ENCODE measurements at regions not wholly inside any gene's neighbourhood (a gene's known extent, or its start where the extent isn't known, plus 50 kb on each side); places are given as distances from the start of the nearest gene placed in this dataset.
"Not testable (repeated sequence)": the region's sequence is repeated elsewhere in the genome, so short reads cannot be mapped to it uniquely, and the experiment has no call there.

DNA sequence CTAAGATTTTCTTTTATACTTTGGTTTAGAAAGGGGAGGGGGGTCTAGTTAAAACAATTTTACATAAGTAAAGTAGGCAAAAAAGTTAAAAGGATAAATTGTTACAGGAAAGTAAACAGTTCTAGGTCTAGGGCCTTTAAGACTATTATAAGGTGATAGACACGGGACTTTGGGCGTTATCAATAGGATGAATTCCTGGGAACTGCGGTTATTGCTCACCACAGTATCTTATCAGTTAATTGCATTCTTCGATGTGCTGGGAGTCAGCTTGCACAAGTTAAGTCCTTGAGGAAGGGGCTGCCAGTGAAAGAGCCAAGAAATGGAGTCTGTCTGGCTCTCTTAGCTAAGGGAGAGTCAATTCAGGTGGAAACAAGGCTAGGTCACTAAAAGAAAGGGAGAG is 163.8 kb upstream of the FRG2C start:
- not testable (repeated sequence) for H2AFZ ChIP-seq (ENCODE audit: low read depth); H3K4me3 ChIP-seq (IDR thresholded peaks at IDR 0.05; ENCODE audit: insufficient read depth, low read depth, low read length); H3K4me2 ChIP-seq; H3K79me2 ChIP-seq (ENCODE audit: insufficient read depth, low read depth); H3K4me1 ChIP-seq (ENCODE audit: low read depth, poor library complexity, severe bottlenecking); H3K27me3 ChIP-seq (ENCODE audit: insufficient read depth, low read depth); H3K36me3 ChIP-seq (ENCODE audit: insufficient read depth); H3K9ac ChIP-seq; H4K20me1 ChIP-seq (ENCODE audit: insufficient read depth); H3K27ac ChIP-seq

DNA sequence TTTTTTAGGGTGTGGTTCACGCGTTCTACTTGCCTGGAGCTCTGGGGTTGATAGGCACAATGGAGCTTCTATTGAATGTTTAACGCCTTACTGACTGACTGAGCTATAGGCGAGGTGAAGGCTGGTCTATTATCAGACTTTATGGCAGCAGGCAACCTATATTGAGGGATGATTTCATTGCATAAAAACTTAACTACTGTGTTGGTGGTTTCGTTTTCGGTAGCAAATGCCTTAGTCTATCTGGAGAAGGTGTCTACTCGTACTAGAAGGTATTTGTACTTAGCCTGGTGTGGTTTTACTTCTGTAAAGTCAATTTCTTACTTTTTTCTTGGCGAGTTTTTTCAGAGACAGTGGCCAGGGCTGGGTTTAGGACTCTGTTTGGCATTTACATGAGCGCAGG is 162.0 kb upstream of the FRG2C start:
- H3K4me3 ChIP-seq (IDR thresholded peaks at IDR 0.05; ENCODE audit: insufficient read depth, low read depth, low read length); H3K79me2 ChIP-seq (ENCODE audit: insufficient read depth, low read depth); H3K36me3 ChIP-seq (ENCODE audit: insufficient read depth); H3K4me1 ChIP-seq (ENCODE audit: low read depth, poor library complexity, severe bottlenecking); H3K27me3 ChIP-seq (ENCODE audit: insufficient read depth, low read depth); H2AFZ ChIP-seq (ENCODE audit: low read depth); H4K20me1 ChIP-seq (ENCODE audit: insufficient read depth): not testable (repeated sequence)
- Histone ChIP-seq H3K9ac (peak overlapping the region; percentile 79), H3K4me2 (peak overlapping the region; percentile 36; the same call in 1 of the 2 replicates), H3K27ac (peak overlapping the region; percentile 97)

DNA sequence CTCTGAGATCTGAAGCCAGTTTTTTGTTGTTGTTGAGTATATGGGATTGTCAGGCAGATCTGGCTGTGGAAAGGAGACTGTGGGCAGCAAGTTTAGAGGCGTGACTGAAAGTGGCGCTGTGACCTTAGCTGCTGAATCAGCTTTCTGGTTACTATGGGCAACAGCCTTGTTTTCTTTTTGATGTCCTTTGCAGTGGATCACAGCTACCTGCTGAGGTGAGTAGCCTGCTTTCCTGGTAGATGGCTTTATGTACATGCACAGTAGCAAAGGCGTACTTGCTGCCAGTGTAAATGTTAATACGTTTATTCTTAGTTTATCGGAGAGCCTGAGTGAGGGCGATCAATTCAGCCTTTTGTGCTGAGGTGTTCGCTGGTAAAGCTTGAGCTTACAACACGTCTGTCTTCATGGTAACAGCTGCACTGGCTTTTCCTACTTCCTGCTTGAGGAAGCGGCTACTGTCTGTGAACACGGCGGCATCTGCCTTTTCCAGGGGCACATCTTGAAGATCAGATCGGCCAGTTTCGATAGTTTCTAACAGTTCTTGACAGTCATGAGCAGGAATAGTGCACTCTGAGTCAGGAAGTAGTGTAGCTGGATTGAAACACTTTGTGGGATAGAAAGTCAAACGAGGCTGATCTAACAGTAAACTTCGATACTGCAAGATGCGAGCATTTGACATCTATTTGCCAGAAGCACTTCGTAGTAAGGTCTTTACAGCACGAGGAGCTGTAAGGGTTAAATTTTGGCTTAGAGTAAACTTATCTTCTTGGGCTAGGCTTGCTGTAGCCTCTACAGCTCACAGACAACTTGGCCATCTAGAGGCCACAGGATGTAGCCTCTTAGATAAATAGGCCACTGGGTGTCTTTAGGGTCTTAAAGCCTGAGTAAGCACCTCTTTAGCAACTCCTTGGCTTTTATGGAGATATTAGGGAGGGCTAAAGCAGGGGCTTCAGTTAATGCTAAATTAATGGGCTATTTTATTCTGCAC is 161.1 kb upstream of the FRG2C start:
- Histone ChIP-seq H3K4me2 (peak overlapping the region; percentile 36; the same call in 1 of the 2 replicates), H3K27ac (peak overlapping the region; percentile 97), H3K9ac (peak overlapping the region; percentile 79)
- H3K36me3 ChIP-seq (ENCODE audit: insufficient read depth); H3K79me2 ChIP-seq (ENCODE audit: insufficient read depth, low read depth); H3K4me1 ChIP-seq (ENCODE audit: low read depth, poor library complexity, severe bottlenecking); H2AFZ ChIP-seq (ENCODE audit: low read depth); H3K4me3 ChIP-seq (IDR thresholded peaks at IDR 0.05; ENCODE audit: insufficient read depth, low read depth, low read length); H3K27me3 ChIP-seq (ENCODE audit: insufficient read depth, low read depth); H4K20me1 ChIP-seq (ENCODE audit: insufficient read depth): not testable (repeated sequence)

DNA sequence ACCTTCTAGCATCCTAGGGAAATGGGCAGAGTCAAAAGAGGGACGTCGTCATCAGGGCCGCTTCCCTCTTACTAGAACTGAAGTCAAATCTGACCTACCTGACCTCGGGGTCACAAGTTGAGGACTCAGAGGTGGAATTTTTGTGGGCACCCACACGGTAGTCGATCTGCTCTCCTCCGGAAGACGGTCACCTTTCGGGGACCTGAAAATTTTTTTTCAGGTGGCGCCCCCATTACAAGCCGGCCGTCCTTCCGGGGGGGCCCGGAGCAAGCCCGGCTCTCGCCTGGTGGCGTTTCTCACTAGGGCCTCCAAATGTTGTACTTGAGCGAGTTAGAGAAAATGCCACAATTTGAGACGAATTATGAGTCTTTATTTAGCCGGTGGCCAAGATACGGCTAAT is 157.5 kb upstream of the FRG2C start:
- Histone ChIP-seq H4K20me1 (ENCODE audit: insufficient read depth) (no peaks in the 10 kb centered on the region), H3K4me3 (IDR thresholded peaks at IDR 0.05; ENCODE audit: insufficient read depth, low read depth, low read length) (no peak overlapping the region), H3K9ac (no peak overlapping the region), H3K36me3 (ENCODE audit: insufficient read depth) (no peaks in the 10 kb centered on the region), H3K79me2 (ENCODE audit: insufficient read depth, low read depth) (no peaks in the 10 kb centered on the region), H2AFZ (ENCODE audit: low read depth) (no peak overlapping the region), H3K4me2 (no peak overlapping the region), H3K27me3 (ENCODE audit: insufficient read depth, low read depth) (no peaks in the 10 kb centered on the region), H3K27ac (no peak overlapping the region), H3K4me1 (ENCODE audit: low read depth, poor library complexity, severe bottlenecking) (peaks cover 3% of the 10 kb centered on the region)
- TF ChIP-seq, protein P1, sequence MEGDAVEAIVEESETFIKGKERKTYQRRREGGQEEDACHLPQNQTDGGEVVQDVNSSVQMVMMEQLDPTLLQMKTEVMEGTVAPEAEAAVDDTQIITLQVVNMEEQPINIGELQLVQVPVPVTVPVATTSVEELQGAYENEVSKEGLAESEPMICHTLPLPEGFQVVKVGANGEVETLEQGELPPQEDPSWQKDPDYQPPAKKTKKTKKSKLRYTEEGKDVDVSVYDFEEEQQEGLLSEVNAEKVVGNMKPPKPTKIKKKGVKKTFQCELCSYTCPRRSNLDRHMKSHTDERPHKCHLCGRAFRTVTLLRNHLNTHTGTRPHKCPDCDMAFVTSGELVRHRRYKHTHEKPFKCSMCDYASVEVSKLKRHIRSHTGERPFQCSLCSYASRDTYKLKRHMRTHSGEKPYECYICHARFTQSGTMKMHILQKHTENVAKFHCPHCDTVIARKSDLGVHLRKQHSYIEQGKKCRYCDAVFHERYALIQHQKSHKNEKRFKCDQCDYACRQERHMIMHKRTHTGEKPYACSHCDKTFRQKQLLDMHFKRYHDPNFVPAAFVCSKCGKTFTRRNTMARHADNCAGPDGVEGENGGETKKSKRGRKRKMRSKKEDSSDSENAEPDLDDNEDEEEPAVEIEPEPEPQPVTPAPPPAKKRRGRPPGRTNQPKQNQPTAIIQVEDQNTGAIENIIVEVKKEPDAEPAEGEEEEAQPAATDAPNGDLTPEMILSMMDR (conservative IDR thresholded peaks at IDR 0.05; ENCODE audit: low read depth, low read length) = no peak

DNA sequence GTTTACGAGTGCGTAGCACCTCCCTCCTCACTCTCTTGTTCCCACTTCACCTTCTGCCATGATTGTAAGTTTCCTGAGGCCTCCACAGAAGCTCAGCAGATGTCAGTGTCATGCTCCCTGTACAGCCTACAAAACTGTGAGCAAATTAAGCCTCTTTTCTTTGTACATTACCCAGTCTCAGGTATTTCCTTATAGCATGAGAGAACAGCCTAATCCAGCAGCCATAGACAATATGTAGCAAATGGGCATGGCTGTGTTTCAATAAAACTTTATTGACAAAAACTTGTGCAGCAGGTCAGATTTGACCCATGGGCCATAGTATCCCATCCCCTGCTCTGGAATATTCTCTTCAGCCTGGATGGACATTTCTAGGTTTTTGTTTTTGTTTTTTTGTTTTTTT is 156.2 kb upstream of the FRG2C start:
- H3K9ac ChIP-seq; H3K27ac ChIP-seq; H2AFZ ChIP-seq (ENCODE audit: low read depth); H3K4me2 ChIP-seq; H4K20me1 ChIP-seq (ENCODE audit: insufficient read depth); H3K36me3 ChIP-seq (ENCODE audit: insufficient read depth); H3K4me1 ChIP-seq (ENCODE audit: low read depth, poor library complexity, severe bottlenecking); H3K79me2 ChIP-seq (ENCODE audit: insufficient read depth, low read depth); H3K27me3 ChIP-seq (ENCODE audit: insufficient read depth, low read depth); H3K4me3 ChIP-seq (IDR thresholded peaks at IDR 0.05; ENCODE audit: insufficient read depth, low read depth, low read length): not testable (repeated sequence)

DNA sequence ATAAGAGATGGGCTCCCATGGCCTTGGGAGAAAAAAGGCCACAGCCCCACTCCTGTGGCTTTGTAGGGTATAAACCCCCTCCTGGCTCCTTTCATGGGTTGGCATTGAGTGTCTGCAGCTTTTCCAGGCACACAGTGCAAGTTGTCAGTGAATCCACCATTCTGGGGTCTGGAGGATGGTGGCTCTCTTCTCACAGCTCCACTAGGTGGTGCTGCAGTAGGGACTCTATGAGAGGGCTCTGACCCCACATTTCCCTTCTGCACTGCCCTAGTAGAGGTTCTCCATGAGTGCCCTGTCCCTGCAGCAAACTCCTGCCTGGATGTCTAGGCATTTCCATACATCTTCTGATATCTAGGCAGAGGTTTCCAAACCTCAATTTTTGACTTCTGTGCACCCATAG is 136.5 kb upstream of the FRG2C start:
- H4K20me1 ChIP-seq (ENCODE audit: insufficient read depth); H3K9ac ChIP-seq; H3K4me1 ChIP-seq (ENCODE audit: low read depth, poor library complexity, severe bottlenecking); H3K27ac ChIP-seq; H3K79me2 ChIP-seq (ENCODE audit: insufficient read depth, low read depth); H3K36me3 ChIP-seq (ENCODE audit: insufficient read depth); H3K4me2 ChIP-seq; H3K27me3 ChIP-seq (ENCODE audit: insufficient read depth, low read depth); H3K4me3 ChIP-seq (IDR thresholded peaks at IDR 0.05; ENCODE audit: insufficient read depth, low read depth, low read length); H2AFZ ChIP-seq (ENCODE audit: low read depth): not testable (repeated sequence)

DNA sequence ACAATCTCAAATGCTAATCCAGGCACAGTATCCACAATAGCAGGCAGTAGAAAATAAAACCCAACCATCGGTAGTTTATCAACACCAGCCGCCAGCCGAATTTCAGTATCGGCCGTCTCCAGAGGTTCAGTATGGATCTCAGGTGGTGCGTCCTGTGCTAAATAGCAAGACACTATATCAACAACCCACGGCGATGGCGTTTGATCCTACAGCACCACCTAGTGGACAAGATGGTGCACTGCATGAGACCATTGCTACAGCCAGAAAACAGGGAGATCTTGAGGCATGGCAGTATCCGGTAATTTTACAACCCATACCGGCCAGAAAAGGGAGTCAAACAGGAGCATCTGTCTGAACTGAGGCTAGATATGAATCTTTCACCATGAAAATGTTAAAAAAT is 112.0 kb upstream of the FRG2C start:
- H4K20me1 ChIP-seq (ENCODE audit: insufficient read depth); H3K79me2 ChIP-seq (ENCODE audit: insufficient read depth, low read depth); H3K27ac ChIP-seq; H3K4me1 ChIP-seq (ENCODE audit: low read depth, poor library complexity, severe bottlenecking); H3K9ac ChIP-seq; H3K4me3 ChIP-seq (IDR thresholded peaks at IDR 0.05; ENCODE audit: insufficient read depth, low read depth, low read length); H3K4me2 ChIP-seq; H2AFZ ChIP-seq (ENCODE audit: low read depth); H3K27me3 ChIP-seq (ENCODE audit: insufficient read depth, low read depth); H3K36me3 ChIP-seq (ENCODE audit: insufficient read depth): not testable (repeated sequence)

DNA sequence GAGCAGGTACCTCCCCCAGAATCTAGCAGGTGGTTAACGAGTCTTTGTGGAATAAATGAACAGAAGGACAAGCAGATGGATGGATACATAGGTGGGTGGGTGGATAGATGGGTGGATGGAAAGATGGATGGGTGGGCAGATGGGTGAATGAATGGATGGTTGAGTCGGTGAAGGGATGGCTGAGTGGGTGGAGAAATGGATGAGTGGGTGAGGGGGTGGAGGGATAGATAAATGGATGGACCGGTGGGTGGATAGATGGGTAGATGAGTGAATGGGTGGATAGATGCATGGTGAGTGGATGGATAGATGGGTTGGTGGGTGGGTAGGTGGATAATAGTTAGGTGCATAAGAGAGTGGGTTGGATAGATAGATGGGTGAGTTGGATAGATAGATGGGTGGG is 99.7 kb upstream of the FRG2C start:
- not testable (repeated sequence) for H3K9ac ChIP-seq; H3K4me1 ChIP-seq (ENCODE audit: low read depth, poor library complexity, severe bottlenecking); H3K27ac ChIP-seq; H3K4me3 ChIP-seq (IDR thresholded peaks at IDR 0.05; ENCODE audit: insufficient read depth, low read depth, low read length); H4K20me1 ChIP-seq (ENCODE audit: insufficient read depth); H3K4me2 ChIP-seq; H3K27me3 ChIP-seq (ENCODE audit: insufficient read depth, low read depth); H2AFZ ChIP-seq (ENCODE audit: low read depth); H3K36me3 ChIP-seq (ENCODE audit: insufficient read depth); H3K79me2 ChIP-seq (ENCODE audit: insufficient read depth, low read depth)

DNA sequence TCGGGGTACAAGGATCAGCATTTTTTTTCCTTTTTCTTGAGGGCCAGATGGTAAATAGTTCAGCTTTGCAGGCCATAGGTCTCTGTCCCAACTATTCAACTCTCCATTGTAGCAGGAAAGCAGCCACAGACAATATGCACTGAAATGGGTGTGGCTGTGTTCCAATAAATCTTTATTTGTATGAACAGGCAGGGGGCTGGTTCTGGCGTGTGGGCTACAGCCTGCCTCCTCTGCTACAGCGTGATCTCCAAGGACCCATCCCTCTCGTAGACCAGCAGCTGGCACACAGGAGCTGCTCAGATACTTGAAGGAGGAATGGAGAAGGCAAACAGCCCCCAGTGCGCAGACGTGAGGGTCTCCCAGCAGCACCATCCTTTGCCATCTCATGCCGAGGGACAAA is 91.8 kb upstream of the FRG2C start:
- H3K27ac ChIP-seq; H3K27me3 ChIP-seq (ENCODE audit: insufficient read depth, low read depth); H3K79me2 ChIP-seq (ENCODE audit: insufficient read depth, low read depth); H3K4me2 ChIP-seq; H3K4me3 ChIP-seq (IDR thresholded peaks at IDR 0.05; ENCODE audit: insufficient read depth, low read depth, low read length); H3K9ac ChIP-seq; H2AFZ ChIP-seq (ENCODE audit: low read depth); H3K4me1 ChIP-seq (ENCODE audit: low read depth, poor library complexity, severe bottlenecking); H4K20me1 ChIP-seq (ENCODE audit: insufficient read depth); H3K36me3 ChIP-seq (ENCODE audit: insufficient read depth): not testable (repeated sequence)
